NCI-H146 treated with DMSO at 0.1 percent for 48 hours (cell line): ENCODE measurements at regions not wholly inside any gene's neighbourhood (a gene's known extent, or its start where the extent isn't known, plus 50 kb on each side); places are given as distances from the start of the nearest gene placed in this dataset.

Source experiments
- DNase-seq: peaks from one replicate; lab custom pipeline; 2025; ENCODE audit not compliant: unreplicated experiment; lab: John Stamatoyannopoulos, UW

DNA sequence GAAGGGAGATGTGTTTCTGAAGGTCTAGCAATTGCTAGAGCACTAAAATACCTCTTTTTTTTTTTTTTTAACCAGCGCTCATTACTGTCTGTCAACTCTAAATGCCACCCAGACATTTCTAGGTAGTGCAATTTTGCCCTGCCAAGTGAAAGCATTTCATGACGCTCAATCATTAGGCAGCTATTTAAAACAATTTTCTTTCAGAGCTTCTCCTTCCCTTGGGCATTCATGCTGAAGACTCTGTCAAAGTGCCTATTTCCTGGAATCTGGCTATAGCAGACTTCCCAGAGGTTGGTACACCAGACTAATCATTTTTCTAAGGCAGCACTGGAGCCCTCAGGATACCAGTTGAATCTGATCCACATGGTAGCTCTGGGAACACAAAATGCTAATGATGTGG is 97.0 kb upstream of the ANKRD55 start:
- DNase-seq: no peak

DNA sequence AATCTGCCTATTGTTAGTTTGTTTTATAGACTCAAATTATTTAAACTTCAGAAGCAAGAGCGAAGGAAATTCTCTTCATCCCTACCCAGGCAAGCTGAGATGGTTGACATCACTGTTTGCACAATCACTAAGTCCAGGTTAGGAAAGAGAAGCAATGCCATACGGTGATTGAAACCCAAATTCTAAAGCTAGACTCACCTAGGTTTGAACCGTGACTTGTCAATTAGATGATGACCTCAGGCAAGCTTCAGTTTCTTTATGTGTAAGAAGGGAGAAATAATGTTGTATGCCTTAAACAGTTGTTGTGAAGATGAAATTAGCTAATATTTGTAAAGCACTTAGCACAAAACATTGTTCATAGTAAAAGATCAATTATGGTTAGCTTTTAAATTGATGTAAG is 96.5 kb upstream of the ANKRD55 start:
- no peak for DNase-seq

DNA sequence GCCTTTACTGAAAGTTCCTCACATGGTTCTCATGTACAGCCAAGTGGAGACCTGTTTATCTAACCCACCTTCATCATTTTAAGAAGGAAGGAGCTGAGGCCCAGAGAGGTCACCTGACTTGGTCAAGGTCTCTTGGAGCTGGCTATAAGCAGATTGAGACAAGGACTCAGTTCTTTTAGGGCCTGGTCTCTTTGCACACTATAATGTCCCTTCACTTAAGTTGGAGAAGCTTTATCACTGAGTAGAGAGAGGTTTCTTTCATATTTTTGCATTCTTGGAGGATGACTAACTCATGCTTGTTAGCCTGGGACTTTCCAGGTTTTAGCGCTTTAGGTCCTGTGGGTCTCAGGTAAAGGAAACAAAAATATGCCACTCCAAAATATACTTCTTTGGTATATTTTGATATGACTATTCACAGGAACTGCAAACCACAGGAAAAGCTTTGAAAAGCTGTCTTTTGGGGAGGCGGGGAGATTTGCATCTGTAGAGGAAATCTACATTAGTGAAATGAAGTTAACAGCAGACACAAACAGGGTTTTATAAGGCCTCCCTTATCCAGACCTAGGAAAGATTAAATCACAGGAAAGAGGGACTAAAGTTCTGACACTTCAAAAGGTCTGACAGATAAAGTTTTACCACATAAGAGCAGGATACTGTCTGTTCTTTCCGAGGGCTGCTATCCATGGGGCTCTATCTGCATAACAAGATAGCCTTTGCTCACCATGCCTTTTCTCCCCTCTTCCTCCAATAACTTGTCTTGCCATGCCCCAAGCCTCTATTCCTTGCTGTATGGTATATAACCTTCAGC is 95.8 kb upstream of the ANKRD55 start:
- DNase-seq: no peak

DNA sequence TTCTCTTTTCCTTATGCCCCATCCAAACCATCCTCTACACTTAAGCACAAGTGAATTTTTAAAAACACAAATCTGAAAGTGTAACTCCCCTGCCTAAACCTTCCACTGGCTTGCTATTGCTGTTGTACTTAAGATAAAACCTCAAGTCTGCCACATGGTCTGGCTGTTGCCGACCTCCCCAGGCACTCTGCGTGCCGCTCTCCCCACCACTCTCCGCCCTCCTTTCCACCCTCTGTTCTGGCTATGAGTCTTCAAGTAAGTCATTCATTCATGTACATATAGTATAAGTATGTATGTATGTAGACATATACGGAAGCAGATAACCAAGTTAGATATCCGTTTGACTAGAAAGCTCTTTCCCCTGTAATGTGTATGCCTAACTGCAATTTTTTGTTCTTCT is 94.7 kb upstream of the ANKRD55 start:
- no peak for DNase-seq

DNA sequence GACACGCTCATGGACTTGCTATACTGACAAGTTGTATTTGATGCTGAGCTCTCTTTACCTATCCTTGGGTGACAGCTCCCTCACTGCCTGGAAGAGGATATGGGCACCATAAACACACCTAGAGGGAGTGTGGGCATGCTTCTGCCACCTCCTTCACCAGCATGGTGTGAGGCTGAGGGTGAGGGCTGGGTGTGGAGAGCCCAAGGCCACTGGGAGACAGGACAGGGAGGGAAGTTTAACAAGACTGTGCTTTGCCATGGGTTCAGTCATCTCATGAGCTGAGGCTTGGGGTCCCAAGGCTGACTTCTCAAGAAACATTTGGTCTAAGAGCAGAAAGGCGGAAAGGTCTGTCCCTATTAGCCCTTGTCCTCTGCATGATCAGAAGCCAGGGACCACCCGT is 93.6 kb upstream of the ANKRD55 start:
- DNase-seq: no peak

DNA sequence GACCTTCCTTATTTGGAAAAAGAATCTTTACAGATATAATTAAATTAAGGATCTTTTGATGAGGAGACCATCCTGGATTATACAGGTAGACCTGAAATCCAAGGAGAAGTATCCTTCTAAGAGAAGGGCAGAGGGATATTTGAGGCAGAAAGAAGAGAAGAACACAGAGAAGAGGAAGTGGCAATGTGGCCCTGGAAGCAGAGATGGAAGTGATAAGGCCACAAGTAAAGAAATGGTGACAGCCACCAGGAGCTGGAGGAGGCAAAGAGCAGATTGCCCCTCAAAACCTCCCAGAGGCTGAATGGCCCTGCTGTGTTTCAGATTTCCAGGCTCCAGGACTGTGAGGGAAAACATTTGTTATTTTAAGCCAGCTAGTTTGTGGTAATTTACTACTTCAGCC is 93.0 kb upstream of the ANKRD55 start:
- no peak for DNase-seq

DNA sequence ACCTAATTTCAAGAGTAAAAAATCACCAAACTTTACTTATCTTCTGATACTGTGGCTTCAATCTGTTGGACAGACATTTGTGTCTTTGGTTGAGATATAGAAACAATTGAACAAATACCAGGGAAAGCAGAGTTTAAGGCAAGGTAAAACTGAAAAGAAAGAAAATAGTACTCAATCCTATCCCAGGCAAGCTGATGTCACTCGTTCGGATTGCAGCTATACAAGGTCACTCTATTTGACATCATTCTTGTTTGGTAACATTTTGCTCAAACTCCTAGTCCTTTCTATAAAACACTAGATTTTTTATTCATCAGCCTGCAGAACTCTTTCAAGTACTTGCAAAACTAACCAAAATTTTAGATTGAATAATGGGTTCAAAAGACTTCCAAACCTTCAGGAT is 91.9 kb upstream of the ANKRD55 start:
- DNase-seq: no peak

DNA sequence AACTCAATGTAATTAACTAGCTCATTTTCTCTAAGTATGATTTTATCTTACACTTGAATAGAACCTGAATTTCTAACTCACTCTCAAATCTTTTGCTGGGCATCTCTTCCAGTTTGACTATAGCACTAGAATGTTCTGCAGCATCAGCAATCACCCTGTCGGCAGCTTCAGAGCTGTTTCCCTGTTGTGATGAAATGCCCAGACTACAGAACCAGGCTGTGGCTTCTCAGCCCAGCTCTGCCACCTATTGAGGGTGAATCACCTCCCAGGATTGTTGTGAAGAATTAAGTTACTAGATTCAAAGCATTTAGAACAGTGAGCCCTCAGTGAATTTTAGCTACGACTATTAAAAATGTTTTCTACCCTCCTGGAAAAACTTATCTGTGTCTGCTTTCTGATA is 90.4 kb upstream of the ANKRD55 start:
- DNase-seq: no peak

DNA sequence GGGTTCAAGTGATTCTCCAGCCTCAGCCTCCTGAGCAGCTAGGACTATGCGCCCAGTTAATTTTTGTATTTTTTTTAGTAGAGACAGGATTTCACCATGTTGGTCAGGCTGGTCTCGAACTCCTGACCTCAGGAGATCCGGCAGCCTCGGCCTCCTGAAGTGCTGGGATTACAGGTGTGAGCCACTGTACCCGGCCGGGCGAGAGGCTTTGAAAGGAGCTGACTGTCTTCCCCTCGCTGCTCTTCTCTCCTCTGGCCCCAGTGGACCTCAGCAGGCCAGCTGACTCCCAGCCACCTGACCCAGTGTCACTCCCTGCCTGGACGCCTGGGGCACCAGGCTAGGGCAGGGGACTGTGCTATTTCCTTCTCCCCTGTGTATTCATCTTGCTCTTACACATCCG is 89.5 kb upstream of the ANKRD55 start:
- DNase-seq: no peak

DNA sequence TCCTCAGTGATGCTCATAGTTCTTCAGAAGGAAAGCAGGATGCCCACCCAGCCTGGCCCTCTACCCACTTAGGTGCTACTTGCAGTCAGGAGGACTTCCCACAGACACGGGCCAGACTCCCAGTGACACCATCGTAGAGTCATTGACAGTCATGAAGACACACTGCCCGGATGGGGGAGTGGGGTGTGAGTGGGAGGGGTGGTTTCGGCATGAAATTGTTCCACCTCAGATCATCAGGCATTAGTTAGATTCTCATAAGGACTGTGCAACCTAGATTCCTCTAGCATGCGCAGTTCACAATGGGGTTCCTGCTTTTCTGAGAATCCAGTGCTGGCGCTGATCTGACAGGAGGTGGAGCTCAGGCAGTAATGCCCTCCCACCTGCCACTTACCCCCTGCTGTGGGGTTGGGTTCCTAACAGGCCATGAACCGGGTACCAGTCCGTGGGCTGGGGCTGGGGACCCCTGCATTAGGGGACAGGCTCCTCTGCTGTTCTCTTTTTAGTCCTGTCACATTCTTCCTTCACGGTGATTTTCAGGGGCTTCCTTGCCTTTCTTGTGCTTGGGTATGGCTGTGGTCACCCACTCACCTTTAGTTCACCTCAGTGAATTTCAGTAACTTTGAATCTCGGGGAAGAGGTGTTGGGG is 88.2 kb upstream of the ANKRD55 start:
- no peak for DNase-seq

DNA sequence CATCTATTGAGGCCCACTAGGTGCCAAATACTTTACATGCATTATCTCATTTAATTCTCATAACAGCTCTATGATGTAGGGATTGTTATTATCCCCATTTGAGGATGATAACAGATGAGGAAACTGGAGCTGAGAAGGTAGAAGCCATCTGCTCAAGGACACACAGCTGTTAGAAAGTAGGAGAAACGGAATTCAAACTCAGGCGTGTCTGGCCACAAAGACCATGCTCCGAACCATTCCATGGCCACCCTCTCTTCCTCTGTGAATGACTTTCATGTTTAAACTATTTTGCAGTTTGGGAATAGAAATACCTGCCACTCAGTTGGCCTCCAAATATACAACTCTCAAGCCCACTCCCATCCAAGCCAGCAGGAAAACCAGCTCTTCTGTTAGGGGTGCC is 87.6 kb upstream of the ANKRD55 start:
- no peak for DNase-seq

DNA sequence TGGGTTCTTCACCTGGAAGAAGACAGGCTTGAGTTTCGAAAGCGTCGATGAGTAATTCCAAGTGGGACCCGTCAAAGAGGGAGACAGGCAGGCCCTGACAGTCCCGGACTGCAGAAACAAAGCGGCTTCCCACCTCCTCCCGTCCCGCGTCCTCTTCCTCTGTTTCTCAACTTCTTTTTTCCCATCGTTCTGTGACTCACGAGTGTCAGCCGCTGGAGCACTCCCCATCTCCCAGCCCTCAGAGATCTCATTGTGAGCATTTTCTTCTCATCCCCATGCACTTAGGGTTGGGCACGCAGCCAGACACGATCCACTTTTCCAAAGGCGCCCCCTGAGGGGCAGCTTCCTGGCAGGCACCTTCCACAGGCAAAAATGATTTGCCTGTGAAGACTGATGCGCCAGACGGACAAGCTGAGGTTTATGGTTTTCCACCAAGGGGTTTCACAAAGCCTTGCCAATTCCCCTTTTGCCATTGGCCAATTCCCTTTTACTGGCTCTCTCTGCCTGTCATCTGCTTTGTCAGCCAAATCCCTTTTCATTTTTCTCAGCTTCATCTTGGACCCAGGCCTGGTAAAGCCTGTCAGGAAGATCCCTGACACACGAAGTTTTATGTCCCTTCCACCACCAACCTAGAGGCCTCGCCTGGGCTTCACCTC is 86.5 kb upstream of the ANKRD55 start:
- no peak for DNase-seq

DNA sequence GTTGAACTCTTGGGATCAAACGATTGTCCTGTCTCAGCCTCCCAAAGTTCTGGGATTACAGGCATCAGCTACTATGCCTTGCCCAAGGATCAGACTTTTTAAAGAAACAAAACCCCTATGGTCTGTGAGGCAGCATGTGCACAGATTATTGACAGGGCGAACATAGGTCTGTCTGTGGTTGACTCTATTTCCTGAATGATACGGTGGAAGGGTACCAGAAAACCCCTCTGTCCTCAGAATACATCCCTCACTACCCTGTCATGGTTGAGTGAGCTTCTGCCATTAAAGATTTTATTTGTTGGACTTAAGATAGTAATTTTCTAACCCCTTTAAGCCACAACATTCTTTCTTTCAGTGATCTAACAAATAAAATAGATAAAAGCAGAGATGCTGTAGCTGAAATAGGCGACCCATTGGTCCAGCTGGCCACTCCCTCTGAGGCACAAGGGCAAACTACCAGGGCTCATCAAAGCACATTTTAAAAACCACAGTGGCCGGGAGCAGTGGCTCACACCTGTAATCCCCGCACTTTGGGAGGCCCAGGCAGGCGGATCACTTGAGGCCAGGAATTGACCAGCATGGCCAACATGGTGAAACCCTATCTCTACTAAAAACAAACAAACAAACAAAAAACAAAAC is 84.9 kb upstream of the ANKRD55 start:
- no peak for DNase-seq

DNA sequence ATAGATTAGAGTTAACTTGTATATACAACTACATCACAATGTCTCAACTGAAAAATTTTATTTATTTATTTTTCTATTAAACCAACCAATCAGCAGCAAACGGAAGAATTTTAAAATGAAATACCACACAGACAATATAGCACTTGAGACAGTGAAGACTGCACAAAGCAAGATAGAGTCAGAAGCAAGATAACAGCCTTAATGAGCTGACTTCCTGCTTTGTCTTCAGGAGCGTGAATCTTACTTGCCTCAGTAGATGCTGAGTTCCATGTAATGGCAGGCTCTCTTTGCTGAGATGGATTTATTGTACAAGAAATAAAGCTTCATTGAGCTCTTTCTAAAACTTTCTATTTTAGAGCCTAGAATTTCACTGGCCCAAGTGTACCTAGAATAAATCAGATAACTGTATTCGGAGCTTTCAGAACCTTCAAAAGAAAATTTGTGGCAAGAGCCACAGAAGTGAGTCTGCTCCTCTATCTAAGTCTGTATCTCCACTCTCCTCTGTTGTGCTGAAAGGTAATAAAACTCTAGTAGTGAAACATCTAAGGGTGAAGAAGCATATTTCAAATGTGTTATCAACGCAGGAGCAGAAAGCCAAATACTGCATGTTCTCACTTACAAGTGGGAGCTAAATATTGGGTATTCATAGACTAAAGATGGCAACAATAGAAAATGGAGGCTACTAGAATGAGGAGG is 83.3 kb upstream of the ANKRD55 start:
- DNase-seq: no peak

DNA sequence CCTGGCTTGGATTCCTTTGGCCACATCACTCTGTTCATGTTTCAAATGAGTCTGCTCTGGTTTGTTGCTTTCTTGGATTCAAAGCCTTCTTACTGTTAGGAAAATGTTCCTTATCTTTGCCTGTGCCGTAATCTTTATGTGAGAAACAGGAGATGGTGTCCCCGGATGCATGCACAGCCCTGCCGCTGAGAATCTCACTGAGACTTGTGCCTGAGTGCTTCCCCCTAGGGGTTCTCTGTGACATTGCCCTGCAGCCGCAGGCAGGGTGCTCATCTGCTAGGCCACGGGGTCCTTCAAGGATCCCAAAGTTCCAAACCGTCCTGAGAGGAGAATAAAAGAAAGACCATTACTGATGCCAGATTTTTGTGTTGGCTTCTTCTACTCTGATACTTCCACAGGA is 81.4 kb upstream of the ANKRD55 start:
- no peak for DNase-seq

DNA sequence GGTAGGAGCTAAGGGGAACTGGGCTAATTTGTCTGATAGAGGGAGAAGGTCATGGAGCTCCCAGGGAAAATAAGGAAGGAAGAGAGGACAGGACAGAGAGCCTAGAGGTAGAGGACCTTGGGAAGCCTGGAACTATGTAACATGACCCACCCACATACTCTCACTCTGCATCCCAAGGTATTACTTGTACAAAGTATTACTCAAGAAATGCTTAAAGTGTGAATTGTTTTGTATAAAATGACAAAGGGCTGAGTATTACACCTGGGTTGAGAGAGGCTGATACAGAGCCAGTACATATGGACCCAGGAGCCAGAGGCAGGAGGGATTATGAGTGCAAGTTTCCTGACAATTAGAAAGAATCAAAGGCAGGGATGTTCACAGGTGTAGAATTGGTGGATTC is 80.5 kb upstream of the ANKRD55 start:
- no peak for DNase-seq

DNA sequence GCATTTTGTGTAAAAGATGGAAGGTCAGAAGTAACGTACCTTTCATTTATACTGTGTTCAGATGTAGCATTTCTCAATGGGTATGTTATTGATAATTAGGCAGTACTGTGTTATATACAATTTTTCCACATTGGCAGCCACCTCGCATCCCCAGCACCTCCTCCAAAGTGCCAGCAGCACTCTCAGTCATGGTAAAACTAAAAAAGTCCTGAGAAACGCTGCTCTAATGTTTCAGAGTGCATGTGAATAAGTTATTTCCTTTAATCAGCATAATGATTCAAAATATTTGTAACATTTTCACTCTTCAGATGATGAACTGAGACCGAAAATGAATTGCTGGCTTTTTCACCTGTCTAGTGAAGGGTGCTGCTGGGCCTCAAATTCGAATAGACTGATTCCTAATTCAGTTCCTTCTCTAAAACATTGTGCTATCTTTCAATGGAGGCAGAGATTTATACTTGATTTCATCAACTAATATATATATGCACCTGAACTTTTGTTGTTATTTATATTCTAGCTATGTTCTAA is 79.9 kb upstream of the ANKRD55 start:
- DNase-seq: no peak

DNA sequence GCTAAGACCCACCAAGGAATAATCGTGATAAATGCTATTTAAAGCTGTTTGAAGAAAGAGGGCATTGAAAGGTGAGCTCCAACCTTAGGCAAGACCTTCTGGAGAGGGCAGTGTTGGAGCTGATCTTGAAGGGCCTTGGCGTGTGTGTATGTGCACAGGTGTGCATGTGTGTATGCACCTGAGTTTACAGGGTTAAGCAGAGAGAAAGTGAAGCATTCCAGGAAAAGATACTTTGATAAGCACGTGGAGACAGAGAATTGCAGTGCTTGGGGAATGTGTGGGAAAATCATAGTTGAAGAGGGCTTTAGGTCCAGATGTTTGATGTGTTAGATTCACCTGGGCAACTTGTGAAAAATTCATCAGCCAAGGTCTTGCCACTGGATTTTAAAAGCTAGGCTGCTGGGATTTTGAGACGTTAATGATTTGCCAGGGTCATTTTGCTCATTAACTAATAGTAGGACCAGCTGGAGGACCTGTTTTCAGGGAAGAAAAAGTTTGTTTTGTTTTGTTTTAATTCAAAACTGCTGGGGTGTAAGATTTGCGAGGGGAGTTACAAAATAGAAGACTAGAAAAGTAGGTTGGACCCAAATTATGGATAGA is 78.3 kb upstream of the ANKRD55 start:
- no peak for DNase-seq

DNA sequence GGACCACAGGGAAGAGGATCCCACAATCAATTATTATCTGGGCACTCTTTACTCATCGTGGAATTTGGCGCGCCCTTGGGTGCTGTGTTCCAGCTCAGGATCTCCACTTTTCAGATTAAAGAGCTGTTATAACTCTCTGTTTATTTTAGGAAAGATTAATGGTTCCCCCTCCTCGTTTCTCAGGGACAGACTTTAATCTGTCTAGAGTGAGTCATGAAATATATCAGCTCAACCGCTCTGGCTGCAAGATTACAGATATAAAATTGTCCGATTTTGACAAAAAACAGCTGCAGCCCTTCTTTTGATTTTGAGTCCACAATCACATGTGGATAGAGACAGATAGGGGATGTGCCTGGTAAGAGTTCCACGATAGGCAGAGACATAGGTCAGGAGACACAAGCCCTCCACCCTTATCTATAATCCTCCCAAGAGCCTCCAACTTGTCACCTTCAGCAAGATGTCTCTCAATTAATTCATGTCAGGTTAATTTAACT is 77.6 kb upstream of the ANKRD55 start:
- no peak for DNase-seq

DNA sequence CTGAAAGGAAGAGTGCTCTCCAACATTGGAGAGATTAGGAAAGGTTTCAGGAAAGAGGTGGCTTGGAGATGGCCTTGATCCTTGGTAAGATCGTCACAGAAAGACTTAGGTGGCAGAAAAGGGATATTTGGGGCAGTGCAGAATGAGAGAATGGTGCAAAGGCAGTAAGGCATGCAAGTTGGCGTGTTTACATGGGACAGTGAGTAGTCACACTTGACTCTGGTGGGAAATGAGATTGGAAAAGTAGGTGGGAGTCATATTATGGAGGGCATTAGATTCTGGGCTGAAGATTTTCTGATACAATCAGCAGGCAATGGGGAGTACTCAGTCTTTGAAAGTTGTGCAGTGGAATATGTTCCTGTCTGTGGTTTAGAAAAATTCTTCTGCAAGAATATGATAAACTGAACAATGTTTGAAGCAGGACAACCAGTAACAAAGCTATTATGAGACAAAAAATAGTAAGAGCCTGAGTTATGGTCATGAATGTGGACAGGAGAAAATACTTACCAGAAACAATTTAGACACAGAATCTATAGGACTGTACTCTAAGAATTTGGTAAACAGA is 76.2 kb upstream of the ANKRD55 start:
- DNase-seq: no peak
